NCI-H1092 (cell line): ENCODE measurements at regions not wholly inside any gene's neighbourhood (a gene's known extent, or its start where the extent isn't known, plus 50 kb on each side); places are given as distances from the start of the nearest gene placed in this dataset.

Experiments used
- DNase-seq: peaks from one replicate; lab custom pipeline; 2025; lab: John Stamatoyannopoulos, UW

GRCh38 chr13:34750078-34750931 lies 191.8 kb upstream of the NBEA start:
- peak; percentile 58 for DNase-seq

DNA sequence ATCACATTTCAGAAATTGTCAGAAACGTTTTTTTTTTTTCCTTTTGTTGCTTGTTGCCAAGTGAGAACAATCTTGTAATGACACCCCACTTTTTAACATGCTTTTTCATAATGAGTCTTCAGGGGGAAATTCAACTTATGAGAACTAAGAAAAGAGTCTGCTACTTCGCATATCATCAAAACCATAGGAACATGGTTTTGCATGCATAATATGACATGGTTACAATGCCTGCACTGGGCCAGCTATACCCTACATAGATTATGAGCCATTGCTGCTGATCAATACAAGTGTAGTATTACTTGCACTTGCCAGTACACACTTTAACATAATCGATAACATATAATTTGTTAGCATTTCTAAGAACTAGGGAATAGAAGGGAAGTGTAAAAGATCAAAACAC lies 191.0 kb upstream of the NBEA start:
- DNase-seq, result no peak

GRCh38 chr13:34751492-34751891 lies 190.6 kb upstream of the NBEA start:
- no peak for DNase-seq

DNA sequence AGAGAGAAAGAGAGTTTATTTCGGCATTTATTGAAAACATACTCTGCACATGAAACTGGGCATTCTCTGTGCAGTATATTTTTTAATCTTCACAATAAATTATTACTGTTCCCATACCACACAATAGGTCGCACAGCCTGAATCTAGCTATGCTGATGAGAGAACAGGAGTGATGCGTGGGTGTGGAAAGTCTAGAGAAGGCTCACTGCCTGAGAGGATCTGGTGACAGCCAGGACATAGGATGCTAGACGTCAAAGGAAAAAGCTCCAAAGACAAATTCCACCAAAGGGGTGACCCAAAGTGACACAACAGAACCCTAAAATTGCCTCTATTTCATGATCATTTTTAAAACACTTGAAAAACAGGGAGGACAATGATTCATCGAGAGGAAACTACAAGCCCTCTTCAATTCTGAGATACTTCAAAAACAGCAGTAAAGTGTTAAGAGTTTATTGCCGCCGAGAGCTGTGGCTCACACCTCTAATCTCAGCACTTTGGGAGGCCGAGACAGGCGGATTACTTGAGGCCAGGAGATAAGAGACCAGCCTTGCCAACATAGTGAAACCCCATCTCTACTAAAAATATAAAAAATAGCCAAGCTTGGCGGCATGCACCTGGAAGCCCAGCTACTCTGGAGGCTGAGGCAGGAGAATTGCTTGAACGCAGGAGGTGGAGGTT lies 189.6 kb upstream of the NBEA start:
- no peak for DNase-seq

DNA sequence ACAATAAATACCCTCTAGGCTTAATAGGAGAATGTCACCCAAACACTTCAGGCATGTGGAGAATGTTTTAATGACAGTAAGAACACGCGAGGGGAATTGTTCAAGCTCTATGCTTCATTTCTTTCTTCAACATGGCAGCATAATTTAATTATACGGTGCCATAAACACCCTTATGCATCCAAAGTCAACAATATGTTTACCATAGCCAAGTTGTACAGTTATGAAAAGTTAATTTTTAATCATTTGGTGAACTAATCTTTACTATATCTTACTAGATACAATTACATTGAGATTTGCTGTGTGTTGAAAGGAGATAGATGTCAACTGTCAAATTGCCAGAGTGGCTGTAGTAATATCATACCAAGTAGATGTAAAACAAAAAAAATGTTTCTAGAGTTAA lies 185.9 kb upstream of the NBEA start:
- DNase-seq, result no peak

DNA sequence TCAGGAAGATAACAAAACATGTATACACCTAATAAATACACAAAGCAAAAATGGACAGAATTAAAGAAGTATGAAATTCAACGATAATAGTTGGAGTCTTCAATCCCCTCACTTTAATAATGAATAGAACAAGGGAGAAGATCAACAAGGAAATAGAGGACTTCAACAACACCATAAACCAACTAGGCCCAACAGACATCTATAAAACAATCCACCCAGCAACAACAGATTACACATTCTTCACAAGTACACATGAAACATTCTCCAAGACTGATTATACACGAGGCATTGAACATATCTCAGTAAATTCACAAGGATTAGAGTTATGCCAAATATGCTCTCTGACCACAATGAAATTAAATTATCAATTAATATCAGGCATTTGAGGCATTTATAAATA lies 185.5 kb upstream of the NBEA start:
- no peak for DNase-seq

- no peak for DNase-seq
Observed at GRCh38 chr13:34757441-34757840, 184.6 kb upstream of the NBEA start.

- no peak for DNase-seq
Observed at GRCh38 chr13:34758628-34759027, 183.4 kb upstream of the NBEA start.

DNA sequence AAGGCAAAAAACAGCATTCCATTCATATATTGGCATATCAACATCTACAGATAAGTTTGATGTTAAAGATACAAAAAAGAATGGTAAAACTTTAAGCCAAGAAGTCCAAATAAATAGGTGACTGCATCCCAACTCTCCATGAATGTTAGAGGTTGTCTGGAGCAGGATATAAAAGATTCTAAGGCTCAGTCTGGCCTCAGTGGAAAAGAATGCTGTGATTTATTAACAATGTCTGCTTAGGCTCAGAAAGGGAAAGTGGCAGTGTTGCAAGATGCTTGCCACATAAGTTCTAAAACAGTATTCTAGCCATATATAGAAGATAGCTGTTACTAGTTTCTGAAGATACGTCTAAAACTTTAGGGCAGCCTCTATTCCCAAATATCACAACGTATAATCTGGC lies 179.8 kb upstream of the NBEA start:
- no peak for DNase-seq

GRCh38 chr13:34764246-34764645 lies 177.8 kb upstream of the NBEA start:
- no peak for DNase-seq

GRCh38 chr13:34765446-34766180 lies 176.5 kb upstream of the NBEA start:
- DNase-seq, result no peak

DNA sequence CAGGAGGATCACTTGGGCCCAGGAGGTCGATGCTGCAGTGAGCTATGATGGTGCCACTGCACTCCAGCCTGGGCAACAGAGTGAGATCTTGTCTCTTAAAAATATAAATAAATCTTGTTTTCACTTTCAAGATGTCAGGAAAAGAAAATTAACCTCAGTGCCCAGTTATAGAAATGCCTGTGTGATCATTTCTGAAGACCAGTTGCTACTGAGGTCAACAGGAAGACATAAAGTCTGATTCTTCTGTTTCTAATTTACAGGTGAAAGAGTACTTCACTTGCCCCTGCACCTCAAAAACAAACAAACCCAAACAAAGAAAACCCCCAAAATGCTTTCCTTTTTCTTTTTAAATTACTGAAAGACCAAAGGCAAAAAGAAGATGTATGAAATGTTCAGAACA lies 174.3 kb upstream of the NBEA start:
- no peak for DNase-seq

GRCh38 chr13:34772206-34772605 lies 169.9 kb upstream of the NBEA start:
- no peak for DNase-seq

GRCh38 chr13:34772881-34773280 lies 169.2 kb upstream of the NBEA start:
- DNase-seq, result no peak

GRCh38 chr13:34776390-34776981 lies 165.6 kb upstream of the NBEA start:
- DNase-seq, result no peak

GRCh38 chr13:34777089-34777913 lies 164.8 kb upstream of the NBEA start:
- DNase-seq, result no peak

DNA sequence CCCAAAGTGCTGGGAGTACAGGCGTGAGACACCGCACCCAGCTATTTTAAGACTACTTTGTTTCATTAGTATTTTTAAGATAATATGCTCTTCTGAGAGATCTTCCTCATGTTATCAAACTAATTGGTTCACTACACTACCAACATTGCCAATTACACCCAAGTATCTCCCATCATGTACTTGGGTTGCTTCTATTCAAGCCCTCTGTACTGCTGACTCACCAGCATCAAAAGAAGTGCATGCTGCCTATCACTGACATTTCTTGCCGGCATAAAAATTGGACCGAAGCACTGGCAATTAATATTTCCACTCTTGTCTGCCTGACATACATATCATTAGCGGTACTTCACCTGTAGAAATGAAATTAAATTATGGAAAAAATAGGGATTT lies 164.2 kb upstream of the NBEA start:
- DNase-seq, result no peak

DNA sequence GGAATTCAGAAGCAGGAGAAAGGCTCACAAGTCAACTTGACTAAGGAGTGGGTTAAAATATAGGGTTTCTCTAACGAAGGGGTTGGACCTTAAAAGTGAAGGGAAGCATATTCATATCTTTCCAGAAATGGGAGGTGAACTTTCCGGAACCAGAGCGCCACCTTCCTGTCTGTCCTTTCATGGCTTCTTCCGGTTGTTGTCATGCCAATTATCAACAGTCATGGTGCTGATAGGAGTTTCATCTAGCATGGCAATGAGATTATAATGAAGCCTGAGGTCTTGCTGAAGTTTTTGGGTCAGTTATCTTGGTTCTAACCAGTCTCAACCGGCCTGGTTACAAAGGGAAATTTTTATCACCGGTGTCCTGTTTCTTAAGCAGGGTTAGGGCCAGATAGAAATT lies 162.9 kb upstream of the NBEA start:
- no peak for DNase-seq

GRCh38 chr13:34793301-34793700 lies 148.8 kb upstream of the NBEA start:
- DNase-seq, result no peak

DNA sequence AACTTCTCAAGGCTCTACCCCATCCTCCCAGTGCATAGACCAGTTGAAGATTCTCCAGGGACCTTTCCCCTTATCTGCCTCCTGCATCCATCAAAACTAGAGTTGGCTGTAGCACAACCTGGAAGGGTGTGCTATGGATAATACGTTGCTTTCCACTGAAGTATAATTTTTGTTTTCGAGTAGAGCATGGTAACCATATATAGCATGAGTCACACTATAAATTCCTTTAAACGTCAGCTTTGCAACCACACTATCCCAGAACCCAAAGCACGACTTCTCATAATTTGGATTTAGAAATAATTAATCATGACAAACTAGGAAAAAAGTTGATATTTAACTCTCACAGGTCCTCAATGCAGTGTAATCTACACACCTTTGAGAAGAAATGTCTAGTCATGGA lies 138.3 kb upstream of the NBEA start:
- no peak for DNase-seq

GRCh38 chr13:34805347-34805746 lies 136.7 kb upstream of the NBEA start:
- no peak for DNase-seq

DNA sequence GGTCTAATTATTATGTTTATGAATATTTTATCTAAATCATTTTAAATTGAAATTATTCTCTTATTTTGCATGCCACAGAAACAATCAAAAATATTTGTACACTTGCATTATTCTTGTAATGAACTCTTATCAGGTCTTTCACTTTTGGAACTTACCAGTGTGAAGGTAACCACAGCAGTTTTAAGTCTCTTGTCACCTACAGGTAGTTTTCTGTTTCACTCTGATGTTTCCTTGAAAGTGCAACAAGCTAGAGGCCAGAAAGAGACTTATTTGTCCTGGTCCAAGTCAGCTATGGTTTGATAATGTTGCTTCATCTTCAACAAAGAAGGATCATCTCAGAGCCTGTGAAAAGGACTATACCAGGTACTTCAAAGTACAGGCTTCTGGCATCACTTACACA lies 133.4 kb upstream of the NBEA start:
- no peak for DNase-seq
